GM23338 (cell line): ENCODE measurements at regions not wholly inside any gene's neighbourhood (a gene's known extent, or its start where the extent isn't known, plus 50 kb on each side); places are given as distances from the start of the nearest gene placed in this dataset.

ENCODE experiments used
- ATAC-seq: fragments of 200-7000 bp; cut with Tn5 transposase; 3 replicates; pipeline ENCODE4 v1.9.1; 2020
- DNase-seq: peaks from one replicate; pipeline ENCODE4 v3.0.0-alpha.2; 2015; ENCODE audit warnings: low spot score
- H2AFZ ChIP-seq: fragments of 200-600 bp; sonication (generic); 2 replicates; pipeline ENCODE4 v1.8.0; 2016; ENCODE audit warnings: antibody characterized with exemption, mild to moderate bottlenecking, moderate library complexity
- H3F3A ChIP-seq: fragments of 200-600 bp; sonication (generic); replicated peaks from 2 replicates; pipeline ENCODE4 v1.8.0; 2017; ENCODE audit warnings: antibody characterized with exemption, mixed run types, low read depth
- H3K27ac ChIP-seq: fragments of 200-600 bp; sonication (generic); 2 replicates; pipeline ENCODE4 v1.6.1; 2016; ENCODE audit warnings: low read depth
- H3K27me3 ChIP-seq: fragments of 200-600 bp; sonication (generic); 2 replicates; pipeline ENCODE4 v1.8.0; 2016; ENCODE audit warnings: mild to moderate bottlenecking, mixed run types, moderate library complexity; ENCODE audit not compliant: insufficient read depth
- H3K36me3 ChIP-seq: fragments of 200-600 bp; sonication (generic); 2 replicates; pipeline ENCODE4 v1.8.0; 2016; ENCODE audit warnings: mild to moderate bottlenecking; ENCODE audit not compliant: insufficient read depth
- H3K4me1 ChIP-seq: fragments of 200-600 bp; sonication (generic); 2 replicates; pipeline ENCODE4 v1.8.0; 2016; ENCODE audit warnings: mild to moderate bottlenecking, moderate library complexity; ENCODE audit not compliant: insufficient read depth
- H3K4me2 ChIP-seq: fragments of 200-600 bp; sonication (generic); 2 replicates; pipeline ENCODE4 v1.7.1; 2017; ENCODE audit warnings: mixed run types
- H3K4me3 ChIP-seq: fragments of 200-600 bp; sonication (generic); 2 replicates; pipeline ENCODE4 v1.6.1; 2016; ENCODE audit warnings: mixed run types
- H3K79me2 ChIP-seq: fragments of 200-600 bp; sonication (generic); replicated peaks from 2 replicates; pipeline ENCODE4 v1.8.0; 2017; ENCODE audit warnings: mild to moderate bottlenecking; ENCODE audit not compliant: insufficient read depth
- H3K9me2 ChIP-seq: fragments of 200-600 bp; sonication (generic); 2 replicates; pipeline ENCODE4 v1.8.0; 2017; ENCODE audit not compliant: insufficient read depth
- H4K20me1 ChIP-seq: fragments of 200-600 bp; sonication (generic); replicated peaks from 2 replicates; pipeline ENCODE4 v1.8.0; 2017; ENCODE audit warnings: mild to moderate bottlenecking; ENCODE audit not compliant: insufficient read depth
- H3K27ac Mint-ChIP-seq: 2 replicates; pipeline ENCODE4 v1.8.0; 2020; ENCODE audit warnings: inconsistent platforms, mild to moderate bottlenecking, moderate library complexity, mixed read lengths
- H3K27me3 Mint-ChIP-seq: 3 replicates; pipeline ENCODE4 v1.8.0; 2022; ENCODE audit warnings: low read depth, mild to moderate bottlenecking, moderate library complexity, mixed read lengths, inconsistent platforms; ENCODE audit not compliant: insufficient read depth, poor library complexity
- H3K36me3 Mint-ChIP-seq: 3 replicates; pipeline ENCODE4 v1.8.0; 2021; ENCODE audit warnings: low read depth, mild to moderate bottlenecking, inconsistent platforms, moderate library complexity, mixed read lengths
- H3K4me1 Mint-ChIP-seq: 3 replicates; pipeline ENCODE4 v1.8.0; 2020; ENCODE audit warnings: mild to moderate bottlenecking, inconsistent platforms, mixed read lengths
- H3K4me3 Mint-ChIP-seq: 3 replicates; pipeline ENCODE4 v1.8.0; 2021; ENCODE audit warnings: moderate library complexity, mild to moderate bottlenecking, inconsistent platforms, mixed read lengths
- H3K9me3 Mint-ChIP-seq: 3 replicates; pipeline ENCODE4 v1.8.0; 2020; ENCODE audit warnings: moderate library complexity, mild to moderate bottlenecking, inconsistent platforms, mixed read lengths
- TF ChIP-seq, protein P1 (sequence below): fragments of 250-450 bp; sonication (Bioruptor Pico); IDR thresholded peaks from 2 replicates; pipeline ENCODE4 v1.5.0; 2020; ENCODE audit warnings: mild to moderate bottlenecking, moderate library complexity
- TF ChIP-seq, protein P2 (sequence below): IDR thresholded peaks from one replicate; pipeline ENCODE4 v1.6.1; 2018; ENCODE audit warnings: antibody characterized with exemption; ENCODE audit not compliant: unreplicated experiment
- TF ChIP-seq, protein P3 (sequence below), 2 experiments: fragments of 200-600 bp in 1 of 2; sonication (generic) in 1 of 2; conservative IDR thresholded peaks; 2 replicates each; pipeline versions ENCODE4 v1.5.1 to v1.6.1; 2016 to 2017; ENCODE audit warnings: antibody characterized with exemption in 2 of 2, low read depth in 2 of 2, mild to moderate bottlenecking in 2 of 2, moderate library complexity in 1 of 2

DNA sequence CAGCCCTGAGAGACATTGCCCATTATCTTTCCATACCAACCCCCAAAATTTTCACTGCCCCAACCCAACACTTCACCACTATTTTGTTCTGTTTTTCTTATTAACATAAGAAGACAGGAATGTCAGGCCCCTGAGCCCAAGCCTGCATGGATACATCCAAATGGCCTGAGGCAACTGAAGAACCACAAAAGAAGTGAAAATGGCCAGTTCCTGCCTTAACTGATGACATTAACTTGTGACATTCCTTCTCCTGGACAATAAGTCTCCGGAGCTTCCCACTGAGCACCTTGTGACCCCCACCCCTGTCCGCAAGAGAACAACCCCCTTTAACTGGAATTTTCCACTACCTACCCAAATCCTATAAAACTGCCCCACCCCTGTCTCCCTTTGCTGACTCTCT, 1076.4 kb upstream of the GHITM start:
- H4K20me1 ChIP-seq: no peaks in the 10 kb centered on the region
- ATAC-seq: no peak
- no peaks in the 10 kb centered on the region for H3F3A ChIP-seq
- no peaks in the 10 kb centered on the region for H3K4me1 ChIP-seq
- H3K79me2 ChIP-seq: no peaks in the 10 kb centered on the region
- H2AFZ ChIP-seq: no peak overlapping the region
- Mint-ChIP-seq H3K27me3 (no peaks in the 10 kb centered on the region), H3K4me3 (no peak overlapping the region), H3K36me3 (peaks cover 13% of the 10 kb centered on the region), H3K27ac (no peak overlapping the region), H3K4me1 (no peaks in the 10 kb centered on the region; the same call in 2 of the 3 replicates), H3K9me3 (peaks cover 13% of the 10 kb centered on the region)
- H3K4me3 ChIP-seq: no peak overlapping the region
- H3K9me2 ChIP-seq: 0 out of 2 replicates have a peak, but pooled peaks cover 15% of the 10 kb centered on the region
- no peaks in the 10 kb centered on the region for H3K27me3 ChIP-seq
- no peak overlapping the region for H3K27ac ChIP-seq
- no peaks in the 10 kb centered on the region for H3K36me3 ChIP-seq
- no peak for DNase-seq
- TF ChIP-seq, protein P1, sequence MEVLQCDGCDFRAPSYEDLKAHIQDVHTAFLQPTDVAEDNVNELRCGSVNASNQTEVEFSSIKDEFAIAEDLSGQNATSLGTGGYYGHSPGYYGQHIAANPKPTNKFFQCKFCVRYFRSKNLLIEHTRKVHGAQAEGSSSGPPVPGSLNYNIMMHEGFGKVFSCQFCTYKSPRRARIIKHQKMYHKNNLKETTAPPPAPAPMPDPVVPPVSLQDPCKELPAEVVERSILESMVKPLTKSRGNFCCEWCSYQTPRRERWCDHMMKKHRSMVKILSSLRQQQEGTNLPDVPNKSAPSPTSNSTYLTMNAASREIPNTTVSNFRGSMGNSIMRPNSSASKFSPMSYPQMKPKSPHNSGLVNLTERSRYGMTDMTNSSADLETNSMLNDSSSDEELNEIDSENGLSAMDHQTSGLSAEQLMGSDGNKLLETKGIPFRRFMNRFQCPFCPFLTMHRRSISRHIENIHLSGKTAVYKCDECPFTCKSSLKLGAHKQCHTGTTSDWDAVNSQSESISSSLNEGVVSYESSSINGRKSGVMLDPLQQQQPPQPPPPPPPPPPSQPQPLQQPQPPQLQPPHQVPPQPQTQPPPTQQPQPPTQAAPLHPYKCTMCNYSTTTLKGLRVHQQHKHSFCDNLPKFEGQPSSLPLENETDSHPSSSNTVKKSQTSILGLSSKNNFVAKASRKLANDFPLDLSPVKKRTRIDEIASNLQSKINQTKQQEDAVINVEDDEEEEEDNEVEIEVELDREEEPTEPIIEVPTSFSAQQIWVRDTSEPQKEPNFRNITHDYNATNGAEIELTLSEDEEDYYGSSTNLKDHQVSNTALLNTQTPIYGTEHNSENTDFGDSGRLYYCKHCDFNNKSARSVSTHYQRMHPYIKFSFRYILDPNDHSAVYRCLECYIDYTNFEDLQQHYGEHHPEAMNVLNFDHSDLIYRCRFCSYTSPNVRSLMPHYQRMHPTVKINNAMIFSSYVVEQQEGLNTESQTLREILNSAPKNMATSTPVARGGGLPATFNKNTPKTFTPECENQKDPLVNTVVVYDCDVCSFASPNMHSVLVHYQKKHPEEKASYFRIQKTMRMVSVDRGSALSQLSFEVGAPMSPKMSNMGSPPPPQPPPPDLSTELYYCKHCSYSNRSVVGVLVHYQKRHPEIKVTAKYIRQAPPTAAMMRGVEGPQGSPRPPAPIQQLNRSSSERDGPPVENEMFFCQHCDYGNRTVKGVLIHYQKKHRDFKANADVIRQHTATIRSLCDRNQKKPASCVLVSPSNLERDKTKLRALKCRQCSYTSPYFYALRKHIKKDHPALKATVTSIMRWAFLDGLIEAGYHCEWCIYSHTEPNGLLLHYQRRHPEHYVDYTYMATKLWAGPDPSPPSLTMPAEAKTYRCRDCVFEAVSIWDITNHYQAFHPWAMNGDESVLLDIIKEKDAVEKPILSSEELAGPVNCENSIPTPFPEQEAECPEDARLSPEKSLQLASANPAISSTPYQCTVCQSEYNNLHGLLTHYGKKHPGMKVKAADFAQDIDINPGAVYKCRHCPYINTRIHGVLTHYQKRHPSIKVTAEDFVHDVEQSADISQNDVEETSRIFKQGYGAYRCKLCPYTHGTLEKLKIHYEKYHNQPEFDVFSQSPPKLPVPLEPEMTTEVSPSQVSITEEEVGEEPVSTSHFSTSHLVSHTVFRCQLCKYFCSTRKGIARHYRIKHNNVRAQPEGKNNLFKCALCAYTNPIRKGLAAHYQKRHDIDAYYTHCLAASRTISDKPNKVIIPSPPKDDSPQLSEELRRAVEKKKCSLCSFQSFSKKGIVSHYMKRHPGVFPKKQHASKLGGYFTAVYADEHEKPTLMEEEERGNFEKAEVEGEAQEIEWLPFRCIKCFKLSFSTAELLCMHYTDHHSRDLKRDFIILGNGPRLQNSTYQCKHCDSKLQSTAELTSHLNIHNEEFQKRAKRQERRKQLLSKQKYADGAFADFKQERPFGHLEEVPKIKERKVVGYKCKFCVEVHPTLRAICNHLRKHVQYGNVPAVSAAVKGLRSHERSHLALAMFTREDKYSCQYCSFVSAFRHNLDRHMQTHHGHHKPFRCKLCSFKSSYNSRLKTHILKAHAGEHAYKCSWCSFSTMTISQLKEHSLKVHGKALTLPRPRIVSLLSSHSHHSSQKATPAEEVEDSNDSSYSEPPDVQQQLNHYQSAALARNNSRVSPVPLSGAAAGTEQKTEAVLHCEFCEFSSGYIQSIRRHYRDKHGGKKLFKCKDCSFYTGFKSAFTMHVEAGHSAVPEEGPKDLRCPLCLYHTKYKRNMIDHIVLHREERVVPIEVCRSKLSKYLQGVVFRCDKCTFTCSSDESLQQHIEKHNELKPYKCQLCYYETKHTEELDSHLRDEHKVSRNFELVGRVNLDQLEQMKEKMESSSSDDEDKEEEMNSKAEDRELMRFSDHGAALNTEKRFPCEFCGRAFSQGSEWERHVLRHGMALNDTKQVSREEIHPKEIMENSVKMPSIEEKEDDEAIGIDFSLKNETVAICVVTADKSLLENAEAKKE (CRISPR knock-in tag): no peak
- TF ChIP-seq, protein P2, sequence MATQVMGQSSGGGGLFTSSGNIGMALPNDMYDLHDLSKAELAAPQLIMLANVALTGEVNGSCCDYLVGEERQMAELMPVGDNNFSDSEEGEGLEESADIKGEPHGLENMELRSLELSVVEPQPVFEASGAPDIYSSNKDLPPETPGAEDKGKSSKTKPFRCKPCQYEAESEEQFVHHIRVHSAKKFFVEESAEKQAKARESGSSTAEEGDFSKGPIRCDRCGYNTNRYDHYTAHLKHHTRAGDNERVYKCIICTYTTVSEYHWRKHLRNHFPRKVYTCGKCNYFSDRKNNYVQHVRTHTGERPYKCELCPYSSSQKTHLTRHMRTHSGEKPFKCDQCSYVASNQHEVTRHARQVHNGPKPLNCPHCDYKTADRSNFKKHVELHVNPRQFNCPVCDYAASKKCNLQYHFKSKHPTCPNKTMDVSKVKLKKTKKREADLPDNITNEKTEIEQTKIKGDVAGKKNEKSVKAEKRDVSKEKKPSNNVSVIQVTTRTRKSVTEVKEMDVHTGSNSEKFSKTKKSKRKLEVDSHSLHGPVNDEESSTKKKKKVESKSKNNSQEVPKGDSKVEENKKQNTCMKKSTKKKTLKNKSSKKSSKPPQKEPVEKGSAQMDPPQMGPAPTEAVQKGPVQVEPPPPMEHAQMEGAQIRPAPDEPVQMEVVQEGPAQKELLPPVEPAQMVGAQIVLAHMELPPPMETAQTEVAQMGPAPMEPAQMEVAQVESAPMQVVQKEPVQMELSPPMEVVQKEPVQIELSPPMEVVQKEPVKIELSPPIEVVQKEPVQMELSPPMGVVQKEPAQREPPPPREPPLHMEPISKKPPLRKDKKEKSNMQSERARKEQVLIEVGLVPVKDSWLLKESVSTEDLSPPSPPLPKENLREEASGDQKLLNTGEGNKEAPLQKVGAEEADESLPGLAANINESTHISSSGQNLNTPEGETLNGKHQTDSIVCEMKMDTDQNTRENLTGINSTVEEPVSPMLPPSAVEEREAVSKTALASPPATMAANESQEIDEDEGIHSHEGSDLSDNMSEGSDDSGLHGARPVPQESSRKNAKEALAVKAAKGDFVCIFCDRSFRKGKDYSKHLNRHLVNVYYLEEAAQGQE: no peak
- TF ChIP-seq, protein P3, sequence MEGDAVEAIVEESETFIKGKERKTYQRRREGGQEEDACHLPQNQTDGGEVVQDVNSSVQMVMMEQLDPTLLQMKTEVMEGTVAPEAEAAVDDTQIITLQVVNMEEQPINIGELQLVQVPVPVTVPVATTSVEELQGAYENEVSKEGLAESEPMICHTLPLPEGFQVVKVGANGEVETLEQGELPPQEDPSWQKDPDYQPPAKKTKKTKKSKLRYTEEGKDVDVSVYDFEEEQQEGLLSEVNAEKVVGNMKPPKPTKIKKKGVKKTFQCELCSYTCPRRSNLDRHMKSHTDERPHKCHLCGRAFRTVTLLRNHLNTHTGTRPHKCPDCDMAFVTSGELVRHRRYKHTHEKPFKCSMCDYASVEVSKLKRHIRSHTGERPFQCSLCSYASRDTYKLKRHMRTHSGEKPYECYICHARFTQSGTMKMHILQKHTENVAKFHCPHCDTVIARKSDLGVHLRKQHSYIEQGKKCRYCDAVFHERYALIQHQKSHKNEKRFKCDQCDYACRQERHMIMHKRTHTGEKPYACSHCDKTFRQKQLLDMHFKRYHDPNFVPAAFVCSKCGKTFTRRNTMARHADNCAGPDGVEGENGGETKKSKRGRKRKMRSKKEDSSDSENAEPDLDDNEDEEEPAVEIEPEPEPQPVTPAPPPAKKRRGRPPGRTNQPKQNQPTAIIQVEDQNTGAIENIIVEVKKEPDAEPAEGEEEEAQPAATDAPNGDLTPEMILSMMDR (conservative IDR thresholded peaks at IDR 0.05; ENCODE audit: low read depth in 2 of 2): no peak
- H3K4me2 ChIP-seq: no peak overlapping the region
